NCI-H1436 (cell line): ENCODE measurements at regions not wholly inside any gene's neighbourhood (a gene's known extent, or its start where the extent isn't known, plus 50 kb on each side); places are given as distances from the start of the nearest gene placed in this dataset.
"Not testable (repeated sequence)": the region's sequence is repeated elsewhere in the genome, so short reads cannot be mapped to it uniquely, and the experiment has no call there.

Experiments
- DNase-seq: peaks from one replicate; lab custom pipeline; 2025; lab: John Stamatoyannopoulos, UW

DNA sequence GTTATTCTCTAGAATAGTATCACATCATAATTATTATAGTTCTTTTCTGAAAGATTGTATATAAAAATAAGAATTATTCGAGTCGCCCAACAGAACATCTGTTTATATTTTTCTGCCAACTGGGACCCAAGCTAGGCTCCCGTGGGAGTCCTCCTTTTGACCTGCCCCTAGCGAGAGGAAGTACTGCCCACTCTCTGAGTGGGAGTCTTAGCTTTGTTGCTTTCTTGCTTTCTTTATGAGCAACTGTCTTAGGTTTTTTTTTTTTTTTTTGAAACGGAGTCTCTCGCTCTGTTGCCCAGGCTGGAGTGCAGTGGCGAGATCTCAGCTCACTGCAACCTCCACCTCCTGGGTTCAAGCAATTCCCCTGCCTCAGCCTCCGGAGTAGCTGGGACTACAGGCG, 202.0 kb upstream of the ZNF184 start:
- DNase-seq: no peak

DNA sequence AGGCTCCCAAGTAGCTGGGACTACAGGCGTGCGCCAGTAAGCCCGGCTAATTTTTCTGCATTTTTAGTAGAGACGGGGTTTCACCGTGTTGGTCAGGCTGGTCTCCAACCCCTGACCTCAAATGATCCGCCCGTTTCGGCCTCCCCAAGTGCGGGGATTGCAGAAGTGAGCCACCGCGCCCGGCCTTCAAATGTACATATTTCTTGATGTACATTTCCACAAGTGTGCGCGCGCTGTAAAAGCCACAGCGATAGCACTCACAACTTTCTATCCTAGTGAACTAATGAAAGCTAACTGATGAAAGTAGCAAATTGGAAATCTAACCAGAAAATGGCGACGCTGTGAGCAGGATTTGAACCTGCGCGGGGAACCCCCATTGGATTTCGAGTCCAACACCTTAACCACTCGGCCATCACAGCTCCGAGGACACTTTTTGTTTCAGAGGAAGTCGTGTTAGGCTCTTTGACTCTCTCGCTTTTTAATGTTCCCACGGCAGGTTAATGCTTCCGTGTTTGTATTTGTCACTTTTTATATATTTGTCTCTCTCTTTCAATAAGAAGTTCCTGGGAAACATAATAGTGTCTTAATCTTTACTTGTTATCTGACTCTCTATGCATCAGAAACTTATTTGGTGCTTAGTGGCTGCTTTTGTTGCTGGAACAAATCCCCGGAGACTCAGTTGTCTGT, 199.4 kb upstream of the ZNF184 start:
- peak; percentile 74 for DNase-seq

DNA sequence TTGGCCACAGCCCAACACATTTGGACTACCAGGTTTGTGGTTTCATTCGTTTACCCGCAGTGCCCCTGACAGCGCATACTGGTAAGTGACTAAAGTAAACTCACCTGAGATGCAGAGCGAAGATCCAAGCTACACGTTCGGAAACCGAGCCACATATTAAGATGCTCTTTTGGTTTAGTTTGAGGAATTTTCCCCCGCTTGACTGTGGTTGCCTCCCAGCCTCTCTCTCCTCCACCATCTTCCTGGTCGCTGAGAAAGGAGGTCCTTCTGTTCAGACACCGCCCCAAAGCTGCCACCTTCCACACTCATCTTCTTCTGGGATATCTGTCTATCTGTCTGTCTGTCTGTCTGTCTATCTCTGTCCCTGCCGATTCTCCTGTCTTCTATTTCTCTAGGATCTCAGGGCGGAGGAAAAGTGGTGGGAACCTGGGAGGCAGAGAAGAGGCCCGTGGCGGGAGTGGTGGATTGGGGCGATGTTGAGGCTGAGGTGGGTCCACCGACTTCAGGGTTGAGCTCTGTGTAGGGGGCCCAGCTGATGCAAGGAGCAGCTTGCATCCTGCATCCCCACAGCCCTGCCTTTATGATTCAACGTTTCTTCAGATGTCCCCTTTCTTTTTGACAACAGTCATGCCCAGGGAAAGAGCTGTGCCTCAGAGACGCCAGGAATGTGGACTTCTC, 196.9 kb upstream of the ZNF184 start:
- no peak for DNase-seq

DNA sequence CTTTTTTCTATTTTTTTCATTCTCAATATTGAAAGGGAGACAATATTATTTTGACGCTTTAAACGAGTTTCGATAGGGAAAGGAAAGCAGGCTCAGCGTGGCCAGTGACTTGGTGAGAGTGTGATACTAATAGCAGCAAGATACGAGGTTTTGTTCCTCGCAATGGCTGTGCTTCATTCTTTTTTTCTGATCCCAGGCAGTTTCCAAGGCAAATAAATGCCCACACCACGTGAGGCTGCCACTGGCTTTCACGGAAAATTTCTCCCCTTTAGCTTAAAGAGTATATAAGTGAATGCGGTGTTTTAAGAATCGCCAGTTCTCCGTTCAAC, 196.4 kb upstream of the ZNF184 start:
- no peak for DNase-seq

DNA sequence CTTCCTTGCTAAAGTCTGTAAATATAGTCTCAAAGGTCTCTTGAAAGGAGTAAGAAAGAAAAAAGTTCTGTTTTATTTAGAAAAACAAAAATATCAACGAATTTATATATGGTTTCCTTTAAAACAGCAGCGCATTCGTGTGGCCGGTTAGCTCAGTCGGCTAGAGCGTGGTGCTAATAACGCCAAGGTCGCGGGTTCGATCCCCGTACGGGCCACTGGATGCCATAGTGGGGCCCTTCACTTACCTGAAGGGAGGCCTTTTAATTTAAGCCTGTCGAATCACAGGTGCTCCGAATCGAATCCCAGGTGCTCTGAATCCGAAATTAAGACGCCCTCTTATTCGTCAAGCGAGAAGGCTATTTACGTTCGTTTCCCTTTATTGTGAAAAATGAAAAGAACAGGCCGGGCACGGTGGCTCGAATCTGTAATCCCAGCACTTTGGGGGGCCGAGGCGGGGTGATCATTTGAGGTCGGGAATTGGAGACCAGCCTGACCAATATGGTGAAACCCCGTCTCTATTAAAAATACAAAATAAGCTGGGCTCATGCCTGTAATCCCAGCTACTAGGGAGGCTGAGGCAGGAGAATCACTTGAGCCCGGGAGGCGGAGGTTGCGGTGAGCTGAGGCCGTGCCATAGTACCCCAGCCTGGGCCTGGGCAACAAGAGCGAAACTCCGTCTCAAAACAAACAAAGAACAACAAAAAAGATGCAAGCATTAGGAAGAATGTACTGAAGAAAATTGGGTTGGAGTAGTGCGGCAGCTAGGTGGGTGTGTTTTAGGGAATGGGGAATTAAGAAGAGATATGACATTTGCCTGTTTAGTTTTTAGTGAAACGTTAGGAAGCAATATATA, 195.8 kb upstream of the ZNF184 start:
- DNase-seq: peak; percentile 44

DNA sequence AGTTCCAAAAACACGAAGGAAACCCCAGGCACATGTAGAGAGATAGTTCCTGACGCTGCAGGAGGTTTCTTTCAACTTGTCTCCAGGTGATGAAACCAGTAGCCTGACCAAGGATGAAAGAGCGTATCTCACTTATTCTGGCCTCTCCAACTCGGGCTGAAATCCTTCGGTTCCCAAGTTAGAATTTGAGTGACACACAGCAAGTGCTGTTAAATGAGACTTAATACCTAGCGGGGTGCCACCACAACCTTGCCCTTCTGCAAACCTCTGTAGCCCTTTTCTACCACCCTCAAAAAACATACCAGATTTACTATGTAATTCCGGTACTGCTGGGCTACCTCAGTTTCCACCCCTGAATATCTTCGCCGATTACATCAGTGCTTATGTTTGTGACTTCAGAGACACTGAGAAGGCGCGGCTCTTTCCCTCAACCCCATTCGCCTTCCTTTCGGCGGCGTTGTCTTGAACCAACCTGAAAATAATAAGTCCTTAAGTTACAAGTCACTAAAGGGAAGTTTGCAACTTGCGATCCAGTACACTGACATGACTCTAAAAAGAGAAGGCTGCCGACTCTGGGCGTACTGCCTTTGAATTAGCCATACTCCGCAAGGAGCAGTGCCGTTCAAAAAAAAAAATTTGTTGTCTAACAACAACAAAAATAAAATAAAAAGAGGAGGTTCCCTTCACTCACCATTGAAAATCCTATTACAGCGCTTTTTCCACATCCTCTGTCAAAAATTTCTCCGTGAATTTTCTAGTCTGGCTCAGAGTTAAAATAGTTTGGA, 194.9 kb upstream of the ZNF184 start:
- no peak for DNase-seq

DNA sequence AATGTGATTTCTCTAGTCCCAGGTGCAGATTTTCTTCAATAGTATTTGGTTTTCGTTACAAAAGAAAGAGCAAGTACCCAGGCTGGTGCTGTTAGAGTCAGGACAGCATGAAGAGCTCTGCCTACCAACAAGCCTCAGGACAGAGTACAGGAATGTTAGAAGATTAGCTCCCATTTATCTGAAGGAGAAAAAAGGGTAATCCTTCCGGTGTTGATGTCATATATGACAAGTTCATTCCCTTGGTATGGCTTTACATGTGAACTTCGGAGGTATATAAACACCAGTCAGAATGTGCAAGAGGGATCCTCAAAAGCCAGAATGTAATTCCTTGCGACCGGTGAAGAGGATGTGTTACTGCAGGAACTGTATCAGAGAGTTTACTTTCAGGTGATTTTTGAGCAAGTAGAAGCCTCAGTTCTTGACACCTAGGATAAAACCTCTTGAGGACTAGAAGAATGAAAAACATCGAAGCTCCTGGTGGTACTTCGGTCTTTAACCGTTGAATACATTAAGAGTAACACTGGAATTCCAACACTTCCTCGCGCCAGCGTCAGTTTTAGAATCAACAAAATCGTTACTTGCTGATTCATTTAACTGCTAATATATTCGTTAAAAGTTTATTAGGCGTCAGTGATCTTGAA, 194.2 kb upstream of the ZNF184 start:
- no peak for DNase-seq

DNA sequence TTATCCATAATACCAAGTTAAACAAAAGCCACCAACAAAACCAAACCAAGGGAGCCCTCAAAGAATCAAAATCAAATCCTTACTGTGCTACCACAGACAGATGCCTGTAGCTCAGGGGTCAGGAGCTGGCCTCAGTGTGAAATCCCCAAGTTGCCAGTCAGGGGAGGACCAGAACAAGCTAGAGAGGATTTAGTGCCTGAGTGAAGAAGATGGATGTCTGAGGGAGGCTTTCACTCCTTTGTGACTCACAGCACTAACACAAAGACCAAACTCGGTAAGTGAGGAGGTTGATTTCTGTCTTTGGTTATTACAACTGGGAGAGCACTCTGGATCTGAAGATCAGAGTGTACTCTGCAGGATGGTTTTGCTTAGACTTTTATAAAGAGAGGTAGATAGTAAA, 189.9 kb upstream of the ZNF184 start:
- DNase-seq: peak; percentile 31

DNA sequence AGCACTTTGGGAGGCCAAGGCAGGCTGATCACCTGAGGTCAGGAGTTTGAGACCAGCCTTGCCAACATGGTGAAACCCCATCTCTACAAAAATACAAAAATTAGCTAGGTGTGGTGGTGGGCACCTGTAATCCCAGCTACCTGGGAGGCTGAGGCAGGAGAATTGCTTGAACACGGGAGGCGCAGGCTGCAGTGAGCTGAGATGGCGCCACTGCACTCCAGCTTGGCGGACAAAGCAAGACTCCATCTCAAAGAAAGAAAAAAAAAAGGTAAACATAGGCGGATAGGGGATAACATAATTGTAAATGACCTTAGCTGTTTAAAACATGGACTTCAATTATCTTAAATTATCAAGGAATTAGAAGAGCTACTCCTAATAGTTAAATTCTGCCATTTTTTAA, 189.3 kb upstream of the ZNF184 start:
- peak; percentile 38 for DNase-seq

DNA sequence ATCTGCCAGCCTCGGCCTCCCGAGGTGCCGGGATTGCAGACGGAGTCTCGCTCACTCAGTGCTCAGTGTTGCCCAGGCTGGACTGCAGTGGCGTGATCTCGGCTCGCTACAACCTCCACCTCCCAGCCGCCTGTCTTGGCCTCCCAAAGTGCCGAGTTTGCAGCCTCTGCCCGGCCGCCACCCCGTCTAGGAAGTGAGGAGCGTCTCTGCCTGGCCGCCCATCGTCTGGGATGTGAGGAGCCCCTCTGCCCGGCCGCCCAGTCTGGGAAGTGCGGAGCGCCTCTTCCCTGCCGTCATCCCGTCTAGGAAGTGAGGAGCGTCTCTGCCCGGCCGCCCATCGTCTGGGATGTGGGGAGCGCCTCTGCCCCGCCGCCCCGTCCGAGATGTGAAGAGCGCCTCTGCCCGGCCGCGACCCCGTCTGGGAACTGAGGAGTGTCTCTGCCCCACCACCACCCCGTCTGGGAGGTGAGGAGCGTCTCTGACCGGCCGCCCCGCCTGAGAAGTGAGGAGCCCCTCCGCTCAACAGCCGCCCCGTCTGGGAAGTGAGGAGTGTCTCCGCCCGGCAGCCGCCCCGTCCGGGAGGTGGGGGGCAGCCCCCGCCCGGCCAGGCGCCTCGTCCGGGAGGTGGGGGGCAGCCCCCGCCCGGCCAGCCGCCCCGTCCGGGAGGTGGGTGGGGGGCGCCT, 180.4 kb upstream of the ZNF184 start:
- DNase-seq: not testable (repeated sequence)

DNA sequence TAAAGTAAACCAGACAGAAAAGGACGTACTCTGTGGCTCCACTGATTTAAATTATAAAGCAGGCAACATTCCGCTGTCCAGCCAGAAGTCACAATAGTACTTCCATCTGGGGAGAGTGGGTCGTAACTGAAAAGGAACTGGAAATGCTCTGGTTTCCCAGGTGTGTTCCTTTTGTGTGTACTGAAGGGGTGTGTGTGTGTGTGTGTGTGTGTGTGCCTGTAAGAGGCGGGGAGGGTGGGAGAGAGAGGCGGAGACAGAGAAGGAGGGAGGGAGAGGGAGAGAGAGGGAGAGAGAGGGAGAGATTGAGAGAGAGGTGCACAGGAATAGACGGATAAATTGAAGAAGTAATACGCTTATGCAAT, 178.4 kb upstream of the ZNF184 start:
- no peak for DNase-seq

DNA sequence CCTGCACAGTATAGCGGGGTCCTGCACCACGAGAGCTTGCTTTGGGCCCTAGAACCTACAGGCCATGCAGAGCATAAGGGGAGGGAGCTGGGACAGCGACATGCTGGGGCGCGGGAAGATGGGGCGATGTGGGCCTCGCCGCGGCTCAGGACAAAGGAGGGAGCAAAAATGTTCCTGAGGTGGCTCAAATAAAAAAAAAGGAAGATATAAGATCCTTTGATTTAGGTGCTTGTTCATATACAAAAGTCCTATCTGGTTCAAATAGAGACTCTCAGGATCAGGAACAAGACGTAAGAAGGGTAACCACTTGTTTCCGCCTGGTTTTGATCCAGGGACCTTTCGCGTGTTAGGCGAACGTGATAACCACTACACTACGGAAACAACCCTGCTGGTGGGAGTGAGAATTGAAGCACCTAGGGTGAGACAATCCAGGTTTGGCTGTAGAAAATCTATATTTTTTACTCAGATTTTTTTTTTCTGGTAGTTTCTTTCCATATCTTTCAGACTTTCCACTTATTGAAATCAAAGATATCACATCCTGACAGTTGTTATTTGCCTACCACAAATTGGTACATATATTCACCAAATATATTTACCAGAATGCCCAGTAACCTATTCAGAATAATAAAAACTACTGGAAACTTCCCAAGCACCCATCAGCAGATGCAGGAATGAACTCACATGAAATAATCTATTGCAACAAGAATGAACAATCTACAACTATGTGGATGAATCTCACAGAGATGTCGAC, 177.9 kb upstream of the ZNF184 start:
- peak; percentile 63 for DNase-seq

DNA sequence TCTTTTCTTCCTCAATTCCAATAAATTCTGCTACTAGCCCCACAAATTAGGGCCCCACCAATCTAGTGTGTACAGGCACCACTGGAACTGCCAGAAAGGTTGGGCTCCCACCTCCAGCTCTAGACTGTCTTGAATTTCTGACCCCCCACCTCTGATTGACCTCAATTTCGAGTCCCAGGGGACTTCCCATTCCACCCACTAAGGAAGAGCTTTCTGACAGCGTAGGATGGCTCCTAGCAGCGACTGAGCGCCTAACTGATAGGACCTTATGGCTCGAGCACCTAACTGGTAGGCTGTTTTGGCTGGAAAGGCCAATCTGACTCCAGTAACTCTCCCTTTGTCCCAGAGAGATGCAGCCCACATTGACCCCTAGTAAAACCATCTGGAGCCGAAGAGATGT, 171.6 kb upstream of the ZNF184 start:
- no peak for DNase-seq

DNA sequence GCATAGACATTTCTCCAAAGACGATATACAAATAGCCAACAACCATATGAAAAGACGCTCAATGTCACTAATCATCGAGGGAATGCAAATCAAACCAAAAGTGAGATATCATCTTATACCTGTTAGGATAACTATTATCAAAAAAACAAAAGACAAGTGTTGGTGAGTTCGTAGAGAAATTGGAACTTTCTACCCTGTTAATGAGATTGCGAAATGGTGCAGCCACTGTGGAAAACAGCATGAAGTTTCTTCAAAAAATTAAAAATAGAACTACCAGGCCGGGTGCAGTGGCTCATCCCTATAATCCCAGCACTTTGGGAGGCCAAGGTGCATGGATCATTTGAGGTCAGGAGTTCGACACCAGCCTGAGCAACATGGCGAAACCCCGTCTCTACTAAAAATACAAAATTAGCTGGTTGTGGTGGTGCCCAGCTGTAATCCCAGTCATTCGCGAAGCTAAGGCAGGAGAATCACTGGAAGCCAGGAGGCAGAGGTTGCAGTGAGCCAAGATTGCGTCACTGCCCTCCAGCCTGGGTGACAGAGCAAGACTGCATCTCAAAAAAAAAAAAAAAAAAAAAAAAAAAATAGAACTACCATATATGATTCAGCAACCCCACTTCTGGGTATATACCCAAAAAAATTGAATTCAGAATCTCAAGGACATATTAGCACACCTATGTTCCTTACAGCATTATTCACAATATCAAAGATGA, 170.0 kb upstream of the ZNF184 start:
- DNase-seq: no peak

DNA sequence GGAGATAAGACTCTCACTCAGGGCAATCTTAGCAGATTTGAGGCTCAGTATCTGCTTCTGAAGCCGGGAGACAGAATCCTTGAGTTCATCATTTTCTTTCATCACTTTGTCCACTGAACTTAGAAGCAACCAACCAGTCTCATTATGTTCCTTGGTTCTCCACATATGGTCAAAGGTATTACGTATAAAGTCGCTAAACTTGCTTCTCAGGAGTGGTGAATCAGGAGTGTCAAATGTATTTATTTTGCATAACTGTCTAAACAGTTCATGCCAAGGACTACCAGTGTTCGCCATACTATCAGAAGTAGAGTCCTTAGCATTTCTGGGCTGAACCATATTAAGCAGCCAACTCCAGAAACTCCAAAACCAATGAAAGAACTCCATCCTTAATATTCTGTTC, 163.0 kb upstream of the ZNF184 start:
- DNase-seq: not testable (repeated sequence)

DNA sequence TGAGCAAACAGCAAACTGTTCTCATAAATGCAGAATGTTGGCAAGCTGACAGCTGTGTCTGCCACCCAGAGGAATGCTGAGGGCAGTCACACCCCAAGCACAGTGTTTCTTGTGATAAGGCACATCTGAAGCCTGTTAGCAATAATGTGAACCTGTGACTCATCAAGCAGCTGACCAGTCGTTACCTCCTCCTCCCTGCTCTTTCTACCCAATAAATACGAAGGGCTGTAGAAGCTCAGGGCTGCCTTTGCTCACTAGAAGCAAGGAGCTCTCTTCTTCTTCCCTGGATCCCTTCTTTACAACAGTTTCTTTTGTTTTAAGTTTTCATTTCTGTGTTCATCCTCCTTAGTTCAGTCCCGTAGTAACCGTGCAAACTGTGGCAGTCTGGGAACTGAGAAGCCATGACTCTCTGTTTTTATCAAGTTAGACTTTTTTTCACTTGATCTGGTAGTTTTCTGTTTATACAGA, 160.3 kb upstream of the ZNF184 start:
- DNase-seq: not testable (repeated sequence)

DNA sequence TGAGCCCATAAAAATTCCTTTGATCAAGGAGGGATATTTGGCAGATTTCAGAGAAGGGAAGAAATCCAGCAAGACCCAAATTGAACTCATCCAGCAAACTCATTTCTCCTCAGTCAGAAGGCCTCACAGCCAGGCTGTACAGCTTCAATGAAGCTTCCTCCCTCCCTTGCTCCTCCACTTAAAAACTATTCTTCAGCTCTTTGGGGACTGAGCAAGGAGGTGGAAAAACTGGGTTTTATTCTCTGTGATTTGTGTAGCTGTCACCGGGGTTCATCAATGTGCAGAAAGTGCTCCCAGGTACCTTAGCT, 158.7 kb upstream of the ZNF184 start:
- no peak for DNase-seq

DNA sequence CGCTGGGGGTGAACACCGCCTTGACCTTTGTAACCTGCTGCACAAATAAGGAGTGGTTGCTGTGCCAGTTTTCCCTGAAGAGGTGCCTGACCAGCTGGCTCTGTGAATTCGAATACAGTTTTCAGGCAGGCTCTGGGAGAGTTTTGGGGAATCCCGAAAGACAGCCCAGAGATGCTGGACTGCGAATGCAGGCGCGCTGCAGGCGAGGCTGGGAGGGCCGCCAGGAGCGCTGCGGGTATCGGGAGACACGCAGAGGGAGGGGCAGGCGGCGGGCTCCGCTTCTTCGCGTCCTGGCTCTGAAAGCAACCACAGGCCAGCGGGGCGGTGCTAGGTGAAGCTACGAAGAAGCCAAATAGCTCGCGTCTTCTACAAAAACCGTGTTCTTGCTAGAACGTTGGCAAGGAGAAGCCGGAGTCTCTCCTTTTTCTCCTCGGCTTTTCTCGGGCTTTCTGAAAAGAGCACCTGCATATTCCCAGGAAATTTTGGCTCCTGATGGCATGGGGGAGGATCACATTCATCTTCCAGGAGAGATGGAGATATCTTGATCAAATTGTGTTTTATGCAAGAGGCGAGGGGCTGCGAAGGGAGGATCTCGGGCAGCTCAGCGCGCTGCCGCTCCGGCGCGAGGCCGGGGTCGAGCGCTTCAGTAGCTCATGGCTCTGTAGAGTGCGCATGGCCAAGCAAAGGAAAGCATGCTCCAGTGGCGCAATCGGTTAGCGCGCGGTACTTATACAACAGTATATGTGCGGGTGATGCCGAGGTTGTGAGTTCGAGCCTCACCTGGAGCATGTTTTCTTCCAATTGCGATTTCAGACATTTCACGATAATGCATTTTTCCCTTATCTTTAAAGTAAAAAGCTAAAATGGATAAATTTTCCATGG, 158.1 kb upstream of the ZNF184 start:
- DNase-seq: no peak

DNA sequence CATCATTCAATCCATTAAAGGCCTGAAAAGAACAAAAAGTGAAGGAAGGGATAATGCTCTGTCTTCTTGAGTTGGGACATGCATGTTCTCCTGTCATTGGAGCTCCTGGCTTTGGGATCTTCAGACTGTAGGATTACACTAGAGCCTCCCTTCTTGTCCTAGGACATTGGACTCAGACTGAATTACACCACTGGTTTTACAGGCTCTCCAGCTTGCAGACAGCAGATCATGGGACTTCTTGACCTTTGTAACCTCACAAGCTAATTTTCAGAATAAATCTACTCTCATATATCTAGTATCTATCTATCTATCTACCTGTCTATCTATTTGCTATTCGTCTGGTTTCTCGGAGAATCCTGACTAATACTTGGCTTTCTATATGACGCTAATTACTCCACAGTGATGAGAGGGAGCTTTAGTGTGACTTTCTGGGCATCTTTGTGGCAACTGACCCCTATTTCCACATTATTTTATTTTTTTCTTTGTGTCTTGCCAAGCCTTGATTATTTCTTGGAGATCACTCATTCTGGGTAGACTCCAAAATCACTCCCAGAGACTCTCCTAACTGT, 151.9 kb upstream of the ZNF184 start:
- DNase-seq: no peak
